ENCODE measurements at regions not wholly inside any gene's neighbourhood (a gene's known extent, or its start where the extent isn't known, plus 50 kb on each side); places are given as distances from the start of the nearest gene placed in this dataset.

DNA sequence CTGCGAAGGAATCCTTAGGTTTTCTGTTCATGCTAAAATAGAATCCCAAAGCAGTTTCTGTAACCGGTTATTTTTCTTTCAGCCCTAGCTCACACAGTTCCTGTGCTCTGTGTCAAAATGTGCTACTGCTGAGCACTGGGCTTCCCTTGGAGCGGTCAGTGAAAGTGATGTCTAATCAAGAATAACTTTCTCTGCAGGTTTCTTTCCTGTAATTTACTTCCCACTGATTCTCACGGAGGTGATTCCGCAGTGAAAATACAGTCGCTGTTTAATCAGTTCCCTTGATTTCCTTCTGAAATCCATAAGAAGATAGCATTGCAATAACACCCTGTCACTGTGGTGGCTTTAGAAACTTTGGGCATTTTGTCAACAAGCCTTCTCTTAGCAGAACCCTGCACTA lies 112.0 kb upstream of the ISL1 start:
- in situ Hi-C loops (cut with MboI; ENCODE audit: low sequenced_read_pairs) = no loop called here

DNA sequence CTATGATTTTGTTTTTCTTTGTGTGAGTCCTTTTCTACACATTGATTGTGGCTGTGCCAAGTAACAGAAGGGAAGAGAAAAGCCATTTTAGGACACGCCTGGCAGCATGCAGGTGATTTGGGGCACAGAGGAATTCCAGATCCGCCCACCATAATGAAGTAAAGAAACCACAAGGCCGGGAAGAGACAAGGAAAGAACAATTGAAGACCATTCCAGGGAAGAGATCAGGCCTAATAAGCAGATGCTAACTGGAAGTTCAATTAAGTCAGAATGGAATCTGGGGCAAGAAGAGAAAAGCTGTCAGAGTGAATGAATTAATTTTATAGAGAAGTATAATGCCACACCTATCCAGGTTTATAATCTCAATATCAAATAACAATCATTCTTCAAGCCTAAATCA lies 110.2 kb upstream of the ISL1 start:
- in situ Hi-C loops (cut with MboI; ENCODE audit: low sequenced_read_pairs) = no loop called here

DNA sequence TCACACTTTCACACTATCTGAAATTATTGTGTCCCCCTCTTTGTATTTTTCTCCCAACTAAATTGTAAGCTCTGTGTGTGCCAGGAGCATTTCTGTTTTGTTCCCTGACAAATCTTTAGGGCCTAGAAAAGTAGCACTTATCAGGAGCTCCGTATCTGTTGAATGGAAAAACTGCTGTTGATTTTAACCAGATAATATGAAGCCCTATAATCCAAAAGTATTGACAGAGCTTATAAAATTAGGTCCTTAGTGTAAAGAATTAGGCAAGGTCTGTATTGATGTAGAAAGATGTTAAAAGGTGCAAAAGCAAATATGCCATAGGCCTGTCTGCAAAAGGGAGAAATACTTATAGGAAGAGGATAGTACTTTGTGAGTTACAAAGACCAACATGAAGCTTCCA lies 109.4 kb upstream of the ISL1 start:
- in situ Hi-C loops (cut with MboI; ENCODE audit: low sequenced_read_pairs) = no loop called here

DNA sequence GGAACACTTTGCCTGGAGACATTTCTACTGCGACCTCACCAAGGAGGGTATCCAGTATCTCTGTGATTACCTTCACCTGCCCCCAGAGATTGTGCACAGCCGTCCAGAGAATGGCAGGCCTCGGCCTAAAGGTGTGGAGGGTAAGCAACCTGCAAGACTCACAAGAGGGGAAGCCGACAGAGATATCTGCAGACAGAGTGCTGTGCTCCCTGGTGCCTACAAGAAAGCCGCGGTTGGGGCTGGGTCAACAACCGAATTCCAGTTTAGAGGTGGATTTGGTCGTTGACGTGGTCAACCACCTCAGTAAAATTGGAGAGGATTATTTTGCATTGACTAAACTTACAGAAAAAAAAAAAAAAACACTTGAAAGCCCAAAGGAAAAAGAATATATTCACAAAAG lies 107.8 kb upstream of the ISL1 start:
- in situ Hi-C loops (cut with MboI; ENCODE audit: low sequenced_read_pairs) = no loop called here

DNA sequence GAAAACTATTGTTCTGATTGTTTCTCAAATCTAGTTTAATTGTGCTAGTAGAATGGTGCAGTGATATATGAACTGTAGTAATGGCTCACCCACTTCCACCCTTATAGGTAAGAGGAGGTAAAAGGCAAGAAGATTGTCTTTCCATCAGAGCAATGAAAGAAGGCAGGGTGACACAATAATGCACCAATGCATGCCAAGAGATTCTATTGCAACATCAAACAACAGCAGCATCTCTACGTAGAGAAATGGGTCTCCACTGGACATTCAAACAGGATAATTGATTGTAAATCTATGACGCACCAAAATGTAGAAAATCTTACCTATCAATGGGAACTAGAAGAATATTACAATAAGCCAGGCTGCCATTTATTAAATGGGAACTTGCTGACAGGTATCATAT lies 107.0 kb upstream of the ISL1 start:
- in situ Hi-C loops (cut with MboI; ENCODE audit: low sequenced_read_pairs) = no loop called here

DNA sequence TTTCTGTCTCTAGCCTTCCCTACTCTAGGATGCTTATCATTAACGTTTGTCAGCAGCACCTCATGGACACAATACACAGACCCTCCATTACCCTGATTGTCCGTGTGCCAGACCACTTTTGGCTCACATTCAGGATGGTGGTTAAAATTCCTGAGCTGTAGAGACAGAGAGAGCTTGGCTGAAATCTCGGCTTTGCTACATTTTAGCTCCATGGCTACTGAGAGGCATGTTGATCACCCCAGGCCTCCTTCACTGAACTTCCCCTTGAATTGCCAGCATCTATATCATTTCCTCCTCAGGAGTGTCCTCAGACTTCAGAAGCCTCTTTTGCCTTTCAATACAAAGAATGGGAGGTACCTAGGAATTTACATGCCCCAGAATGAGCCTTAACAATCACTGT lies 104.7 kb upstream of the ISL1 start:
- in situ Hi-C loops (cut with MboI; ENCODE audit: low sequenced_read_pairs) = no loop called here

DNA sequence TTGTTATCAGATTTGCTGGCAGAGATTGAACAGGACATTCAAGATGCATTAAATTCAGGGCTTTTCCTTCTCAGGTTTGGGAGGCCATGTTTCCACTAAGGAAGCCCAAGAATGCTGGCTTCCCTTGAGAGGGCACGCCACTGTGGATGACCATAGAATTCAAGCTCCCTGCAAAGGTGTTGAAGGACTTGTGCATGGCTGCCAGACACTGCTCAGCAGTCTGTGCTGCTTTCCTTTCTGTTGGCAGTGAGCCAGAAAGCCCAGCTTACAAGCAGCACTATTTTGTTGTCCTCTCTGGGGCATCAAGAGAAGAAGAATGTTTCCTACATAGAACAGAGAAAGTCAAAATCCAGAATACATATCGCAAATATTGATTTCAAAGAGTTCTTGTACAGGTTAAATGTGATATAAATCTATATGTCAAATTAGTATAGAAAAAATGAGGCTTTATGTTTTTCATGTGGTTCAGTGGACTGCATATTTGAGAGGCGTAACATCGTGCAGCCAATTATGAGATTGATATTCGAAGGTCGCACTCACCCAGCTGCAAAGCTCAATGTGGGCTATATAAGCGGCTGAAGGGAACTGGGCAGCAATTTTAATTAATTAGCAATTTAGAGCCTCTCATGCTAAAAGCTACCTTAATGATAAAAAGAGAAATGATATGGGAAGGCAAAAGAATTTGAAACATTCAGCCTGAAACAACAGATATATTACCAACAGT lies 103.1 kb upstream of the ISL1 start:
- in situ Hi-C loops (cut with MboI; ENCODE audit: low sequenced_read_pairs) = no loop called here

DNA sequence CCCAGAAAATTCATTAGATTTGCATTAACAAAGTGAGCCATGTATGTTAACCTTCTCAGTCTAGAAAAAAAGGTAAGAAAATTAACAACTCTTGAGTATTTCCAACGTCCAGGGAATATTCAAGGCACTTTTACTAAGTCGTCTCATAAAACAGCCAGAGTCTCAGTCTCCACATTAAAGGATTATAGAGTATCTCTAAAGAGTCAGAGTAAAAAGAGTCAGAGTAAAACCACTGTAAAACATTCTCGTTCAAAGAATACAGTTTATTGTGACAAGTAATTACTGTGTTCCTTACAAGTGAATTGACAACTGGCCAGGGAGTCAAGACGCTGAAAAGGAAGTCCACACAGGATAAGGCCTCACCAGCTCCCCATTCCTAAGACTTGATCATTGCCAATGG lies 97.2 kb upstream of the ISL1 start:
- in situ Hi-C loops (cut with MboI; ENCODE audit: low sequenced_read_pairs) = no loop called here

DNA sequence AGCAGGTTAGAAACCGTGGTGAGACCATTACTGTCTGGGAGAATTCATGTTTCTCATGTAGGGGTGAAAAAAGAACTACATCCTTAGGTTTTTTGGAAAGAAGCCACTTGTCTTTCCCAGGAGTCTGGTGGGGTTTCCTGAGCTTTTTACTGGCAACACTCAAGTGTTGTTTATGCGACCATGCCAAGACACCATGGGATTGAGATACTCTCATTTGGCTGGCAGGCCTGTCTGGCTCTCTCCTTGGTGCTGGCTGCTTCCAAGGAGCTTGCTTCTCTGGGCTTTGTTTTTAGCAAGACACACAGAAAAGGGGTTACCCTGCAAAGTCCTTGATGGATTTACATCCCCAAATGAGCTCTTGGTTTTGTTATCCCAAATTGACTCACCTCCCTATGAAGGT lies 80.9 kb upstream of the ISL1 start:
- in situ Hi-C loops (cut with MboI; ENCODE audit: low sequenced_read_pairs) = no loop called here

DNA sequence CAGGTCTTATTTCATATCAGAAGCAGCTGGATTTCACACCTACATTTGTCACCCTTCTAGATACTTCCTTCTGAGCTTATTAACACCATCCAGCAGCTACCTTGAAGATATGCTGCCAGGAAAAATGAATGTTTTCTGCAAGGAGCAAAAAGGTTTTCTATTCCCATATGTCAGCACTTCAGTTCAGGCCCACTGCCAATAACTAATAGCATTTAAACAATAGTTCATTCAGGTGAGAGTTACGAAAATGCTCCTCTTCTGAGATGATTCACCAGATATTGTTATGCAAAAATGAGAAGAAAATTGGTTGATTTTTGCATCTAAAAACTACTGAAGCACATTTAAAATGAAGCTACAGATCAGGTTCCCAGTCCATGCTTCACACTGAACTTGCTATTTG lies 56.4 kb upstream of the ISL1 start:
- in situ Hi-C loops (cut with MboI; ENCODE audit: low sequenced_read_pairs) = no loop called here

All from HL-60/S4 (cell line).